AG09319 (cell line): ENCODE measurements at regions not wholly inside any gene's neighbourhood (a gene's known extent, or its start where the extent isn't known, plus 50 kb on each side); places are given as distances from the start of the nearest gene placed in this dataset.

Source experiments
- DNase-seq: peaks from one replicate; pipeline ENCODE4 v3.0.0-alpha.2; 2010; ENCODE audit warnings: low read depth; ENCODE audit errors: extremely low read depth
- CTCF ChIP-seq: IDR thresholded peaks from 2 replicates; pipeline ENCODE4 v1.5.1; 2011; ENCODE audit warnings: low read depth, mild to moderate bottlenecking, inconsistent platforms, low read length, moderate library complexity

- TF ChIP-seq CTCF = no peak
- DNase-seq = no peak
Measured at GRCh38 chr17:79286440-79286839, 211.8 kb downstream of the ENGASE start.

- TF ChIP-seq CTCF = no peak
- DNase-seq = no peak
Measured at GRCh38 chr17:79285973-79286372, 211.3 kb downstream of the ENGASE start.

GRCh38 chr17:79282294-79282693 lies 207.7 kb downstream of the ENGASE start:
- DNase-seq = no peak
- no peak for TF ChIP-seq CTCF

- DNase-seq = no peak
- TF ChIP-seq CTCF = no peak
Measured at GRCh38 chr17:79281803-79282202, 207.2 kb downstream of the ENGASE start.

GRCh38 chr17:79280866-79281572 lies 206.4 kb downstream of the ENGASE start:
- no peak for TF ChIP-seq CTCF

GRCh38 chr17:79280010-79280409 lies 205.4 kb downstream of the ENGASE start:
- TF ChIP-seq CTCF = no peak
- no peak for DNase-seq

More at GRCh38 chr17:79280866-79281572, 206.4 kb downstream of the ENGASE start:
- no peak for DNase-seq

GRCh38 chr17:79279320-79279719 lies 204.7 kb downstream of the ENGASE start:
- no peak for DNase-seq

More at GRCh38 chr17:79279320-79279719, 204.7 kb downstream of the ENGASE start:
- no peak for TF ChIP-seq CTCF
